Nephron progenitor cell (in vitro differentiated cells): ENCODE measurements at regions not wholly inside any gene's neighbourhood (a gene's known extent, or its start where the extent isn't known, plus 50 kb on each side); places are given as distances from the start of the nearest gene placed in this dataset.

Source experiments
- DNase-seq: peaks from one replicate; pipeline ENCODE4 v3.0.0; 2021
- H3K27ac Mint-ChIP-seq: 2 replicates; pipeline ENCODE4 v1.8.0; 2021; ENCODE audit warnings: mild to moderate bottlenecking, moderate library complexity, mixed read lengths
- H3K27me3 Mint-ChIP-seq: 2 replicates; pipeline ENCODE4 v1.8.0; 2021; ENCODE audit warnings: mild to moderate bottlenecking, low read depth, mixed read lengths; ENCODE audit not compliant: poor library complexity
- H3K36me3 Mint-ChIP-seq: 2 replicates; pipeline ENCODE4 v1.8.0; 2021; ENCODE audit warnings: low read depth, mixed read lengths
- H3K4me1 Mint-ChIP-seq: 2 replicates; pipeline ENCODE4 v1.8.0; 2021; ENCODE audit warnings: mixed read lengths
- H3K4me3 Mint-ChIP-seq: 2 replicates; pipeline ENCODE4 v1.8.0; 2021; ENCODE audit warnings: mild to moderate bottlenecking, moderate library complexity, mixed read lengths
- H3K9me3 Mint-ChIP-seq: 2 replicates; pipeline ENCODE4 v1.8.0; 2021; ENCODE audit warnings: mild to moderate bottlenecking, moderate library complexity, mixed read lengths
- TF ChIP-seq, protein P1 (sequence below): fragments of 200-600 bp; sonication (generic); IDR thresholded peaks from 2 replicates; pipeline ENCODE4 v1.5.0; 2021; ENCODE audit warnings: antibody characterized with exemption

DNA sequence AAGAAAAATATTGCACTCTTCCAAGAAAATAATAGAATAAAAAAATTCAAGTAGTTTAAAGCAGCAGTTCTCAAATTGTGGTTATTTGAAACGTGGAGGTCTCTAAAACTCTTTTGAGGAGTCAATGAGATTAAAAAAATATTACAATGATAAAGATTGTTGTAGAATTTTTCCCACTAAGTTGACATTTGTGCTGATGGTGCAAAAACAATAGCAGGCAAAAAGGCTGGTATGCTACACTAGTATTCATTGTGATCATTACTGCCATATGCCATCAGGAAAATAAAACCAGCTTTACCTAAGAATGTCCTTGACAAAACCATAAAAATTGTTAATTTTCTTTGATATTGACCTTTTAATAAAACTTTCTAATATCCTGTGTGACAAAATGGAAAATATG lies 505.2 kb upstream of the ANO5 start:
- no peaks in the 10 kb centered on the region for H3K4me1 Mint-ChIP-seq
- H3K9me3 Mint-ChIP-seq = peaks cover 6% of the 10 kb centered on the region
- no peak overlapping the region for H3K27ac Mint-ChIP-seq
- TF ChIP-seq, protein P1, sequence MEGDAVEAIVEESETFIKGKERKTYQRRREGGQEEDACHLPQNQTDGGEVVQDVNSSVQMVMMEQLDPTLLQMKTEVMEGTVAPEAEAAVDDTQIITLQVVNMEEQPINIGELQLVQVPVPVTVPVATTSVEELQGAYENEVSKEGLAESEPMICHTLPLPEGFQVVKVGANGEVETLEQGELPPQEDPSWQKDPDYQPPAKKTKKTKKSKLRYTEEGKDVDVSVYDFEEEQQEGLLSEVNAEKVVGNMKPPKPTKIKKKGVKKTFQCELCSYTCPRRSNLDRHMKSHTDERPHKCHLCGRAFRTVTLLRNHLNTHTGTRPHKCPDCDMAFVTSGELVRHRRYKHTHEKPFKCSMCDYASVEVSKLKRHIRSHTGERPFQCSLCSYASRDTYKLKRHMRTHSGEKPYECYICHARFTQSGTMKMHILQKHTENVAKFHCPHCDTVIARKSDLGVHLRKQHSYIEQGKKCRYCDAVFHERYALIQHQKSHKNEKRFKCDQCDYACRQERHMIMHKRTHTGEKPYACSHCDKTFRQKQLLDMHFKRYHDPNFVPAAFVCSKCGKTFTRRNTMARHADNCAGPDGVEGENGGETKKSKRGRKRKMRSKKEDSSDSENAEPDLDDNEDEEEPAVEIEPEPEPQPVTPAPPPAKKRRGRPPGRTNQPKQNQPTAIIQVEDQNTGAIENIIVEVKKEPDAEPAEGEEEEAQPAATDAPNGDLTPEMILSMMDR = no peak
- H3K36me3 Mint-ChIP-seq = no peaks in the 10 kb centered on the region
- no peak for DNase-seq
- H3K27me3 Mint-ChIP-seq = no peaks in the 10 kb centered on the region
- no peak overlapping the region for H3K4me3 Mint-ChIP-seq

DNA sequence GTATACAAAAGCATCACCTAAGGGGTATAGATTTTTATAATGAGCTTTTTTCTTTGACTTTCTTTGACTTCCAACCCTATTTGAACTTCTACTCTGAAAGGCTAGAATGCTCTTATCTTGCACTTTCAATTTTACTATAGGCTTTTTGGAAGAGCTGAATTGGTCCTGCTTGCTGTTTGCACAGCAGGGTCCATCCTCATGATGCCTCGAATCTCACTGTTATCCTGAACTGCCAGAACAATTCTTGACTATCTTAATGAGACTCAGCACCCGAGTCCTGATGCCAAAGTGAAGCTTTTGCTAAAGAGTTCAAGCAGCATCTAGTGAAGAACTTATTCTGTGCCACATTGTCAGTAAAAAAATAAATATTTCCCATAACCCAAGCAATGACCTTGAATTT lies 488.3 kb upstream of the ANO5 start:
- H3K27me3 Mint-ChIP-seq = no peaks in the 10 kb centered on the region
- TF ChIP-seq, protein P1 = no peak
- no peak overlapping the region for H3K27ac Mint-ChIP-seq
- DNase-seq = no peak
- H3K4me1 Mint-ChIP-seq = no peaks in the 10 kb centered on the region
- H3K36me3 Mint-ChIP-seq = no peaks in the 10 kb centered on the region
- H3K4me3 Mint-ChIP-seq = no peak overlapping the region
- H3K9me3 Mint-ChIP-seq = no peaks in the 10 kb centered on the region

DNA sequence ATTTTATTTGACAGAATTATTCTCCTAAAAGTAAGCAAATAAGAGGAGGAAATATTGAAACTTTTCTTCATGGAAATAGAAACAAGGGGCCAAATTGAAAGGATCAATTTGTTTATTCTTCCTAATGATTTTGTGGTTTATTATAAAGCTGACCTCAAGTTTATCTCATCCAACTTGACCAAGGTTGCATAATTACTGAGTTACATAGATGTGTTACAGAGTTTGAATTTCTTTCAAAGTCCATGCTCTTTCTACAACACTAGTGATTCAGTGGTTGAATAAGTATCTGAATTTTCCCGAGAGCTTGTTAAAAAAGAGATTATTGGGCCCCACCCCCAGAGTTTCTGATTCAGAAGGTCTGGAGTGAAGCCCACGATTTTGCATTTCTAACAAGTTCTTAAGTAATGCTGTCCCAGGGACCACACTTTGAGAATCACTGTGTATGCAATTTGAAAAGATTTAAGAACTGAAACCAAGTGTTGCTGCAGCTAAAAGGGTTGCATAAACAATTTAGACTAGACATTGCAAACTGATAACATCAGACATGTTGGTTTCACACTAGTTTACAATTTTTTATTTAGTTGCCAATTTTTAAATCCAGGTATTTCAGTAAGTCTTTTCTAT lies 485.7 kb upstream of the ANO5 start:
- DNase-seq = no peak
- Mint-ChIP-seq H3K4me3 (no peak overlapping the region), H3K36me3 (no peaks in the 10 kb centered on the region), H3K27me3 (no peaks in the 10 kb centered on the region), H3K27ac (no peak overlapping the region), H3K9me3 (no peaks in the 10 kb centered on the region), H3K4me1 (no peaks in the 10 kb centered on the region)
- TF ChIP-seq, protein P1 = no peak

DNA sequence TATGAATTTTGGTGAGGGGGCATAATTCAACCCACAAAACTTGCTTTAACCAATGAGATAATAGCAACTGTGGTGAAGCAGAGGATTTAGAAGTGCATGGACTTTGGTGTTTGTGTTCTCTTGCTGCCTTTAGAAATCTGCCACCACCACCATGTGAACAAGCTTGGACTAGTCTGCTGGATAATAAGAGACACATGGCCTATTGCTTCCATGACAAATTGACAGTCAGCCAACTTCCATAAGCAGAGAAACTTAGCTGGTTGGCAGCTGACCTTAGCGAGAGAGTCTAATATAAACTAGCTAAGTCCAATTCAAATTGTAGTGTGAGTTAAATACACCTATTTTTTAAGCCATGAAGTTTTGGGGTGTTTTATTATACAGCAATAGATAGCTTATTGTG lies 482.1 kb upstream of the ANO5 start:
- no peak overlapping the region for H3K27ac Mint-ChIP-seq
- DNase-seq = no peak
- TF ChIP-seq, protein P1 = no peak
- no peaks in the 10 kb centered on the region for H3K4me1 Mint-ChIP-seq
- no peak overlapping the region for H3K4me3 Mint-ChIP-seq
- no peaks in the 10 kb centered on the region for H3K27me3 Mint-ChIP-seq
- H3K36me3 Mint-ChIP-seq = no peaks in the 10 kb centered on the region
- no peaks in the 10 kb centered on the region for H3K9me3 Mint-ChIP-seq

DNA sequence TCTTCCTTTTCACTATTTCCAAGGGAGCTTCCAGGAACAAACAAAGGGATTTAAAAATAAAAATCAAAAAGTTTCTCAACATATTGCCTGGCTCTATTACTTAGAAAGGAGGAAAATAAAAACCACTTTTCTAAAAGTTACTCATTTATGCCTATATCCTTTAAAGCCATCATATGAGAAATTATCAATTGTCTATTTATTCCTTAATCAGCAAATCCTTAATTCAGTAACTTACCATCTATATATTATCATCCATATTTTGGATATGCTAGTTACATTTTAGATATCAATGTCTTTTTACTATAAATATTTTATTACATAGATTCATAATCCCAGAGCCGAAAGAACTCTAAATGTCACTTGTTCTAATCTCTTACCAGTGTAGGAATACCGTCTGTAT lies 481.5 kb upstream of the ANO5 start:
- DNase-seq = no peak
- Mint-ChIP-seq H3K4me3 (no peak overlapping the region), H3K4me1 (no peaks in the 10 kb centered on the region), H3K27me3 (no peaks in the 10 kb centered on the region), H3K9me3 (no peaks in the 10 kb centered on the region), H3K27ac (no peak overlapping the region), H3K36me3 (no peaks in the 10 kb centered on the region)
- TF ChIP-seq, protein P1 = no peak

DNA sequence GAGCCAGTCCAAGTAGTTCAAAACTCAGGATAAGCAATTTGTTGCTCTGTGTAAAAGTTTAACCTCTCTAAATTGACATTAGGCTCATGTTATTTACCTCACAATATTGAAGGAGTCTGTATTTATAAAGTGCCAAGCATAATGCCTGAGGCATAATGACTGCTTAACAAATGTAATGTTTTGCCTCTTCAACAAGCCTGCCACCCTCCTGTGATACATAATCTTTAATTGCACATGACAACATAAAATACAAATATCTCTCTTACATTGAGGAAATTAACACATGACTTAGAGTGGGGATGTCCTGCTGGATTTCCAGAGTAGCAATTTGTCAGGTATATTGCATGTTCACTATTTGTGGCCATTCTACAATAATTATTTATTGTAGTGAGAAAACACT lies 469.2 kb upstream of the ANO5 start:
- Mint-ChIP-seq H3K4me1 (no peaks in the 10 kb centered on the region), H3K27ac (no peak overlapping the region), H3K4me3 (no peak overlapping the region), H3K9me3 (peaks cover 4% of the 10 kb centered on the region), H3K36me3 (no peaks in the 10 kb centered on the region), H3K27me3 (no peaks in the 10 kb centered on the region)
- no peak for DNase-seq
- TF ChIP-seq, protein P1 = no peak
